GM18517 (cell line): ENCODE measurements at regions not wholly inside any gene's neighbourhood (a gene's known extent, or its start where the extent isn't known, plus 50 kb on each side); places are given as distances from the start of the nearest gene placed in this dataset.

Experiments used
- ATAC-seq: cut with Tn5 transposase; IDR thresholded peaks from one replicate; pipeline ENCODE4 v1.9.1; 2021; ENCODE audit warnings: mild to moderate bottlenecking, moderate library complexity; ENCODE audit not compliant: unreplicated experiment

- ATAC-seq: no peak
These were observed 140.3 kb upstream of the SLC1A4 start for GRCh38 chr2:64848945-64849344.

- ATAC-seq: no peak
These were observed 138.6 kb upstream of the SLC1A4 start for GRCh38 chr2:64850642-64851041.

GRCh38 chr2:64852771-64853241 lies 136.4 kb upstream of the SLC1A4 start:
- no peak for ATAC-seq

GRCh38 chr2:64853306-64853705 lies 135.9 kb upstream of the SLC1A4 start:
- no peak for ATAC-seq

GRCh38 chr2:64853894-64854293 lies 135.3 kb upstream of the SLC1A4 start:
- no peak for ATAC-seq

- no peak for ATAC-seq
These were observed 134.4 kb upstream of the SLC1A4 start for GRCh38 chr2:64854773-64855237.

GRCh38 chr2:64857581-64858471 lies 131.4 kb upstream of the SLC1A4 start:
- no peak for ATAC-seq

- peak; percentile 15 for ATAC-seq
These were observed 130.5 kb upstream of the SLC1A4 start for GRCh38 chr2:64858541-64859311.

GRCh38 chr2:64859312-64860212 lies 129.6 kb upstream of the SLC1A4 start:
- ATAC-seq: peak; percentile 42

GRCh38 chr2:64860276-64860885 lies 128.8 kb upstream of the SLC1A4 start:
- ATAC-seq: no peak

- ATAC-seq: no peak
These were observed 128.3 kb upstream of the SLC1A4 start for GRCh38 chr2:64860936-64861335.

- no peak for ATAC-seq
These were observed 127.5 kb upstream of the SLC1A4 start for GRCh38 chr2:64861452-64862397.

- no peak for ATAC-seq
These were observed 126.6 kb upstream of the SLC1A4 start for GRCh38 chr2:64862623-64863022.

GRCh38 chr2:64863097-64863820 lies 125.9 kb upstream of the SLC1A4 start:
- no peak for ATAC-seq

GRCh38 chr2:64865073-64865830 lies 123.9 kb upstream of the SLC1A4 start:
- ATAC-seq: peak; percentile 49

- ATAC-seq: no peak
These were observed 123.3 kb upstream of the SLC1A4 start for GRCh38 chr2:64865831-64866345.

- ATAC-seq: no peak
These were observed 122.4 kb upstream of the SLC1A4 start for GRCh38 chr2:64866797-64867196.
